HG03039 (cell line): ENCODE measurements at regions not wholly inside any gene's neighbourhood (a gene's known extent, or its start where the extent isn't known, plus 50 kb on each side); places are given as distances from the start of the nearest gene placed in this dataset.
"Not testable (repeated sequence)": the region's sequence is repeated elsewhere in the genome, so short reads cannot be mapped to it uniquely, and the experiment has no call there.

ENCODE experiments used
- ATAC-seq: cut with Tn5 transposase; IDR thresholded peaks from one replicate; pipeline ENCODE4 v1.9.1; 2021; ENCODE audit warnings: mild to moderate bottlenecking, moderate library complexity; ENCODE audit not compliant: unreplicated experiment

DNA sequence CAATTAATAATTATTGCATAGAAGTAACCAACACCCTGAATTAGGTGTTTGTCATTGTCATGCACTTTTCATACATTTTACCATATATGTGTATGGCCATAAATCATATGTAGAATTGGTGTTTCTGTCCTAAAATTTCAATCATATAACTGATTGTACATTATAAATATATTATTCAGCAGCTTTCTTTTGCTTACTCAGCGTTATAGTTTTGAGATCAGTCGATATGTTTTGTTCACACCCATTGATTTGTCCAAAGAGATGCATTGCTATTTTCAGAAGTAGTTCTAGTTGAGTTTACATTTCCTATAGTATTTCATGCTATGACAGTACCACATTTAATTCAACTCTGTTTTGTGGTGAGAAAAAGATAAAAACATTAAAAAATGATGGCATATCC, 50.5 kb upstream of the PARP4 start:
- no peak for ATAC-seq

DNA sequence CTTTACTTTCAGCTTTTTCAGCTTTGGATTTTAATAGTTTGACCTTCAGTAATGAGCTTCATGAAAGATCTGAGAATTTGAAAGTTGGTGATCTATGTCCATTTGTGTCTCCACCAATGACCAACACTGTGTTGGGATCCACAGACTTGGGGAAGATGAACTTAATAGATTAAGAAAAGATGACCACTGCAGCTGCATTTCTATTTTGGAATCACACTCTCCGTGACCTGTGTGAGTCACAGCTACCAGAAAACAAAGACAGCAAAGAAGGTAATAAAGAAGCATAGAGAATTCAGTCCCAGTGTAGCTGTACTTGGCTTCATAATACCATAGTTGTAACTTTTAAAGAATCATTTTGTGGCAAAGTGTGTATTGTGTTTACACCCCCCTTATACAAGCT, 51.4 kb upstream of the PARP4 start:
- ATAC-seq, result not testable (repeated sequence)

DNA sequence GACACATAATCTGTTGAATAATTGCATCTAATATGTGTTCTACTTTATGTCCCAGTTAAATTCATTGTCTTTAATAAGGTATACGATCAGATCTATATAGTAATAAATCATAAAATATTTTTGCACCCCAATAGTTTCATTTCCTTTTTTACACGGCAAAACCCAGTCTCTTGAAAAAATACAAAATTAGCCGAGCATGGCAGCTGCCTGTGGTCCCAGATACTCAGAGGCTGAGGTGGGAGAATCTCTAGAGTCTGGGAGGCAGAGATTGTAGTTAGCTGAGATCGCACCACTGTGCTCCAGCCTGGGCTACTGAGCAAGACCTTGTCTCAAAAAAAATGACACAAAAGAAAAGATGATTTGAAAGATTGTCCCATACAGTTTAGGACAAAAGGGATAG, 52.3 kb upstream of the PARP4 start:
- ATAC-seq, result no peak

DNA sequence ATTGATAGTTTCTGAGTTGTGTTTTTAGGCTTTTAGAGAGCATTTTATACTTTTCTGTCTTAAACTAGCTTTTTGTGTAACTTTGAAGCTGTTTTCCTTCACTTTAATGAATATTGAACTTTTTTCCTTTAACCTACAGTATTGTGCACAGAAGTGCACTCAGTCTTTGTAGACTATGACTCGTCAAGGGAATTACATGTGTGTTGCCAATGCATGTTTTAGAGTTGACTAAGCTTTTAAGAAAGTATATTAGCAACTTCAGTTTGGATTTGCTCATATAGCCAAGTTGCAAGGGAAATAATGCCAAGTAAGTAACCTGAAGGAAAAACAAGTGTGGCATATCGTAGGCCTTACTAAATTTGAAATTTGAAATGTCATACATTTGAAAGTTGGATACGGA, 55.0 kb upstream of the PARP4 start:
- ATAC-seq, result not testable (repeated sequence)

DNA sequence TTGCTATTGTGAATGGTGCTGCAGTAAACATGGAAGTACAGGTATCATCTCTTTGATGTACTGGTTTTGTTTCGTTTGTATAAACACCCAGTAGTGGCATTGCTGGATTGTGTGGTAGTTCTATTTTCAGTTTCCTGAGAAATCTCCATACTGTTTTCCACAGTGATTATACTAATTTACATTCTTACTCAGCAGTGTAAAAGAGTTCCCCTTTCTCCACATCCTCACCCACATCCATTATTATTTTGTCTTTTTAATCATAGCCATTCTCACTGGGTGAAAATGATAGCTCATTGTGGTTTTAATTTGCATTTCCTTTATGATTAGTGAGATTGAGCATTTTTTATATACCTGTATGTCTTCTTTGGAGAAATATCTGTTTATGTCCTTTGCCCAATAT, 62.3 kb upstream of the PARP4 start:
- no peak for ATAC-seq

DNA sequence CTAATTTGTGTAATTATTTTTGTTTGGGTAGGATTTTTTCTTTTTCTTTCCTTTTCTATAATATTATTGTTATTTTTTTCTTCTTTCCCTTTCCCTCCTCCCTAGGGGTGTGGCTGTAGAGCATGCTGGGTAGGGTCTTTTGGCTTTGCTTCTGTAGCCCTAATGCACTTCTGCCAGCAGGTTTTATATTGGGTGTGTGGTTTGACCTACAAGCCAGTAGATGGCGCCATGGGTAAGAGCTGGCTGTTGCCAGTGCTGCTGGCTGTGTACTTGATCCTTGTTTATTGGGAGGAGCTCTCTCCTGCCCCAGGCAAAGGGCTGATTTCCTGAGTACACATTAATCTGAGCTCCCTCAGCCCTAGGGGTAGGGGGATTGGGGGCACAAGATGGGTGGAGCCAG, 67.7 kb upstream of the PARP4 start:
- not testable (repeated sequence) for ATAC-seq

DNA sequence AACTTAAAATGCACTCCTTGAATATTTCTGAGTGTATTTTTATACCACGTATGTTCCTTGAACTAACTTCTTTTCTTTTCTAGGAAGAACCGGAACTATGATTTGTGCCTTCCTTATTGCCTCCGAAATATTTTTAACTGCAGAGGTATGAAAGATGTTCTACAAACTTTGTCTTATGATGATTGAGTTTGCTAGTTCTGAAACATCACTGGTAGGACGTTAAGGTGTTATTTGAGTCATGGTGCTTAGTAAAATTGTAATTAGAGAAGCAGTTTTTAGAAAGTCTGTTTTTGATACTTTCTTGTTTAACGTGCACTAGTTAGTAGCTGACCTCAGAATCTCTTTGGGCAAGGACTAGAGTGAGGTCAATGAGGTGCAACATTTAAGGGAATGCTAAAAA, 69.0 kb upstream of the PARP4 start:
- not testable (repeated sequence) for ATAC-seq

DNA sequence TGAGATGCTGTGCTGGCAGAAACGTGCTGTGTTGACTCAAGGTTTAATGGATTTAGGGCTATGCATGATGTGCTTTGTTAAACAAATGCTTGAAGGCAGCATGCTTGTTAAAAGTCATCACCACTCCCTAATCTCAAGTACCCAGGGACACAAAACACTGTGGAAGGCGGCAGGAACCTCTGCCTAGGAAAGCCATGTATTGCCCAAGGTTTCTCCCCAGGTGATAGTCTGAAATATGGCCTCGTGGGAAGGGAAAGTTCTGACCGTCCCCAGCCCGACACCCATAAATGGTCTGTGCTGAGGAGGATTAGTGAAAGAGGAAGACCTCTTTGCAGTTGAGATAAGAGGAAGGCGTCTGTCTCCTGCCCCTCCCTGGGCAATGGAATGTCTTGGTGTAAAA, 79.1 kb upstream of the PARP4 start:
- not testable (repeated sequence) for ATAC-seq

DNA sequence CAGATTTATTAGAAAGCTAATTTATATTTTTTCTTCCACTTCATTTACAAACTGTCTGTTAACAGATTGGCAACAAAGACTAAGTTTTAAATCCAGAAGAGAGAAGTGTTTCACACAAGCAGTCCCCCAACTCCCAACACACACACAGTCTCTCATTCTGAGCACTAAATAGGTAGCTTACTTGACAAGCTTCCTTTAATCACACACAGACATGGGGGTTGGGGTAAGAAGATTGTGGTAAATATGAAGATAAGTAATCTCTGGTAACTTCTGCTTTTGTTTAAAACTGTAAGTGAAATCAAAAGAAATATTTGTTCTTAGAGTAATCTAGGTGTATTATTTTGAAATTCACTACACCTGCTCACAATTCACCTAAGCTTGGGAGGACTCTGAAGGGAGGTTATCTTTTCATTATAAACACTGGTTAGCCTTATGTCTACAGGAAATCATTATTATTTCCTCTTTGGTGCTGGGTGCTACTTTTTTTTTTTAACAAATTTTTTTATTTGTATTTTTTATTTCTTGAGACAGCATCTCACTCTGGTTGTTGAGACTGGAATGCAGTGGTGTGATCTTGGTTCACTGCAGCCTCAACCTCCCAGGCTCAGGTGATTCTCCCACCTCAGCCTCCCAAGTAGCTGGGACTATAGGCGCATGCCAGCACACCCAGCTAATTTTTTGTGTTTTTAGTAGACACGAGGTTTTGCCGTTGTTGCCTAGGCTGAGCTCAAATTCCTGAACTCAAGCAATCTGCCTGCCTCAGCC, 82.1 kb upstream of the ATP12A start:
- not testable (repeated sequence) for ATAC-seq

DNA sequence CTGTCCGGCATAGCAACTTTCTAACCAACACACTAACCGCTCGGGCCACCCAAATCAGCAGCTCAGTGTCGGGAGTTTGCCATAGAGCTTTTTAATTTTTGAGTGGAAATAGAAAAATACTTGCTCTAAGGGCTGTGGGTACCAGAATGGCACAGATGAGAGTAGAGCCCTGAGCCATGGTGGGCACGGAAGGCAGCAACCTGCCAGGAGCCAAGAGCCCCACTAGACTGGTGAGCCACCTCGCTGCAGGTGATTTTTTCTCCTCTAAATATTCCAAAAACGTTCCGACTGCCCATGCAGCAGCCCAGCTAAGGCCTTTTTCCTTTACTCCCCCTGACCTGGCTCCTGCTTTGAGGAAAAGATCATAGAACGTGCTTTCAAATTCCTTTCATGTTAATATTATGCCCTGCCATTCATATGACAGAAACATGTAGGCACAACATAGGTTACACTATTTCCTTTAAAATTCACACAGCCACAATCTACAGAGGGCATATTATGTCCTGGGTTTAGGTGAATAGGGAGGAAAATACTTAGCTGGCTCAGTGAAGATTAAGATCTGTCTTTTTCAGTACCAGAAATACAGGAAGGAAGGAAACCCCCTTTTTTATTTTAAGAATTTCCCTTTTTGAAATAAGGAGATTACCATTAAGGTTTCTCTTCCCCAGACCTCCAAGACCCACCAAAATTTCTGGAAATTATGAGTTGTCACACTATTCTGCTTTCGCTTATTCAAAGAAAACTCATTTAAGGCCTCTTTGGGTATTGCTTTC, 81.0 kb upstream of the ATP12A start:
- ATAC-seq, result not testable (repeated sequence)

DNA sequence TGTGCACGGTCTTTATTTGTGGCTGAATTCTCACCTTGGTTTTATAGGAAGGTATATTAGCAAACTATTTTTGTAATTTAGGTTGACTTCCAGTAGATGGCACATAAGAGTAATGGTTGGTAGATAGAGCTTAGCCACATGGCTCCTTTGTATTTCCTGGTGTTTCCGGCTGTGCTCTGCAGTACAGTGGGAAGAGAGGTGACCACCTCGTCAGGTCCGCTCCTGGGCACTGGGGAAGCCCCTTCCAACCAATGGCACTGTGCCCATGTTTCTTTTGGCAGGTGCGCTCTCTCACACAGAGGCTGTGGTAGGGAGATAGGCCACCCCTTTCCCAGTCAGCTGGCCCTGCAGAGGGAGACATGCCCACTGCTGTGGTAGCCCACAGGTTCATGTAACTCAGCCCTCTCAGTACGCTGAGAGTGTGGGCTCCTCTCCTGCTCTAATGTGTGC, 74.3 kb upstream of the ATP12A start:
- no peak for ATAC-seq

DNA sequence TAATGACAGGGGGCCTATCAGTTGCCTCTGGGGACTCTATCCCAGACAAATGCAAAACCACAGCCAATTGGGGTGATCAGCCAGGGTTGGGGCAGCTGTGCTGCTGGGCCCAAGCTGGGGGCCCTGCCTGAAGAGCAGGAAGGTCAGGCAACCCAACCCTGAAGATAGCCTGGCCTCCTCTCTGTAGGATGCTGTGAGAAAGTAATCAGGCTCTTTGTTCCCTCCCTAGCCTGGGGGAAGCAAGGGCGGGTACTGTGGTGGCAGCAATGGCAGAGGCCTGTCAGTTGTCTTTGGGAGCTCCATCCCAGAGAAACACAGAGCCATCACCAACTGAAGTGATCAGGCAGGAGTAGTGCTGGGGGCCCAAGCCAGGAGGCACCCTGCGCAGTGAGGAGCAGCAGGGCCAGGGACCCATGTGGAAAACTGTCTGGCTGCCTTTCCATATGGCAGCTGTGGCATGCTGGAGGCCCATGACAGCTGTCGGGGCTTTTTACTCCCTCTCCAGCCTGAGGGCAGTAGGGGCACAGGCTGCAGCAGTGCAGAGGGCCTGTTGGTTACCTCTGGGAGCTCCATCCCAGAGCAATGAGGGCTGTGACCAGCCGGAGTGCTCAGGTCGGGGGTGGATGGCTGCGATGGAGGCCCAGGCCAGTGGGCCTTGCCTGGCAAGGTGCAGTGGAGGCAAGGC, 73.6 kb upstream of the ATP12A start:
- ATAC-seq, result no peak

DNA sequence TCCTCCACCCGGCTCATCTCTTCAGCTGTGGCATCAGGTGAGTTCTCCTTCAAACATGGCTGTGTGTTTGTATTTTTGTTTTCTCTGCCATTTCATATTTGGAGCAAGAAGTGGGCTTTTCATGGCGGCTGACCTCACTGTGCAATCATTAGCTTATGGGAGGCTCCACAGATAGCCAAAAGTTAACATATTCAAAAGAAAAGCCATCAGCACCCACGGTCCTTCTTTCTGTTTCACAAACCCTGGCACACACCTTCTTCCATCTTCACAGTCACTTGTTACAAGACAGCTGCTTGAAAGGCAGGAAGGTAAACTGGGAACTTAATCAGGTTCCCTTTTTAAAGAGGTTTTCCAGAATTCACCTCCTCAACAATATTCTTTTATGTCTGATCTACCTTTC, 69.3 kb upstream of the ATP12A start:
- no peak for ATAC-seq

DNA sequence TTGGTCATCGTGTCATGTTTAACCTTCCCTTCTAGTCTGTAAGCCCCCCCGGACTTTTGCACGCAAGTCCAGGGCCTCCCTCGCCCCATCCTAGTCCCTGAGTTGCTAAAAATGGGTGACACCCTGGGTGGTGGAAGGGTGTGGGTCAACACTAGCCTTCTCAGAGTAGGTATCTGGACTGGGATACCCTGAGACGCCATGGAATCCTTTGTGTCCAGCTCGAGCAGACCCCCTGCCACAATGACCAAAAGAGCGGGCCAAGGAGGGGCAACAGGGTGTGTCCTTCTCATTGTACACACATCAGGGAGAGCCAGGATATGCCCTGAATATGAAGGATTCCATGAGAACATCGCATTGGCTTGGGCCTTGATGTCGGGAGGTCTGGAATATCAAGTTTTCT, 67.5 kb upstream of the ATP12A start:
- ATAC-seq, result no peak

DNA sequence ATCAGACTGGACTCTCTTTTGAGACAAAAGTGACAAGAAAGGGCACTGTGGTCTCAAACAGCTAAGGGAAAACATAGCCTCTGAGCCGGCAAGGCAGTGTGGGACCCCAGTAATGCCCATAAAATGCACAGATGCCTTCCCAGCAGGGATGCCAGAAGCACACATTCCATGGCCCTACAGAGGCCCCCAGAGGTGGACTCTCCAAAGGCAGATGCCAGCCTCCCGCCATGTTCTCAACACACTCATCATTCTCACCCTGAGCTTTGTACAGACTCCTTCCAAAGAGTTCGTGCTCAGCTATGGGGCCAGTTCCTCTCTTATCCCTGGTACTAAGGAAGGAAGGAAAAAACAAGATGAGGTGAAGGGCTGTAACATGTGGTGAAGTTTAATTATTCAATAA, 67.1 kb upstream of the ATP12A start:
- no peak for ATAC-seq

DNA sequence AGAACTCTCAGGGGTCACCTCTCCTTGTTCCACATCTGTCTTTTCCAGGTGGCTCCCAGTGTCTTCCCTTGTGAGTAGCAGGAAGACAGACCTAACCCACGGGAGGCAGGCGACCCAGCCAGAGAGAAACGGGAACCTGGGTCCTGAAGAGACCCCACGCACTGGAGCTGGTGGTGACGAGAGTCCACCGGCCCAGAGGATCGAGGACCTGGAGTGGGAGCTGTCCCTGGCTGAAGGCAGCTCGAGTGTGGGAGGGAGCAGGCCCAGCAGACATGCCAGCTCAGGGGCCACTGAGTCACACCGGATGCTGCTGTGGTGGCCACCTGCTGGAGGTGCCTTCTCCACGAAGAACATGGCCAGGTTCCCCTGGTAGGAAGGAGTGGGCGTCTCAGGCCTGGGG, 66.5 kb upstream of the ATP12A start:
- no peak for ATAC-seq

DNA sequence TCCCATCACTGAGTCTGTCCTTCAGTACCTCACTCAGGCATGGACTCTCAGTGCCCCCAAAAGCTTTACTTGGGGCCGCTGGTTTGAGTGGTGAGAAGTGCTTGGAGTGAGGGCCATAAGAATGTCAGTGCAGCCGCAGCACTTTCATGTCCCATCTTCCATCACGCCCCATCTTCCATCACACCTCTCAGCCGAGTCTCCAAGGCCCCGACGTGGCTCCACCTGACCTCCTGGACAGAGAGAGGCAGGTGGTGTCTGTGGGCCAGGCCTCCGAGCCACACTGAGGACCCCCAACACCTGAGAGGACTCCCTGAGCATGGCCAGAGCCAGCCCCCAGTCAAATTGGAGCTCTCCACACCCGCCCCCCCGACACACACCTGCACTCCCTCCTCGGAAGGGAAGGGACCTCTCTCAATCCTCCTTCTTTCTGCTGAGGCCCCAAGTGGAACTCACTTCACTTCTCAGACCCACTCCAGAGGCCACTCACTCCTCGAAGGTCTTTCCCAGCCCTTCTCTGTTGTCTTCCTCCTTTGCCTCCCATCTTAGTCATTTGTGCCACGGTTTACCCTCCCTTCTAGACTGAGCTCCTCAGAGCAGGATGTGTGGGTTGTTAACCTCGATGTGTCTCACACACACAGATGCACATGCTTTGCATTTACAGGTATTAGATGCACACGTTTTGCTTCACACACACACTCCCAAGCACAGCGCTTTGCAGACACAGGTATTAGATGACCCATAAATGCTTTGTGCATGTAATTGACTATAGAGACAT, 65.7 kb upstream of the ATP12A start:
- no peak for ATAC-seq

DNA sequence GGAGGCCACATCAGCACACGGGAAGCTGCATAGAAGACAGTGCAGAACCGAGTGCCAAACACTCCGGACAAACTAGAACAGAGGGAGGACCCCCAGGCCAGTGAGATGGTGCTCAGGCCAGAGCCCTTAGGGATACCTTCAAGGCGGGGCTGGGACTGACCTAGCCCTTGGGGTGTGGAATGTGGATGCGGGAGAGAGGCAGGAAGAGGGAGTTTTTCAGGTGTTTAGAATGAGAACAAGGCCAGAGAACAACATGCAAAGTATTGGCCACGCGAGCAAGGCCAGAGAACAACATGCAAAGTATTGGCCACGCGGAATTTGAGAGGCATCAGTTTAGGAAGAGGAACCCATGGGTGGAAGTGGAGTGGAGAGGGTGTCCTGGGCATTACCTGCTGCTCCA, 65.1 kb upstream of the ATP12A start:
- no peak for ATAC-seq

DNA sequence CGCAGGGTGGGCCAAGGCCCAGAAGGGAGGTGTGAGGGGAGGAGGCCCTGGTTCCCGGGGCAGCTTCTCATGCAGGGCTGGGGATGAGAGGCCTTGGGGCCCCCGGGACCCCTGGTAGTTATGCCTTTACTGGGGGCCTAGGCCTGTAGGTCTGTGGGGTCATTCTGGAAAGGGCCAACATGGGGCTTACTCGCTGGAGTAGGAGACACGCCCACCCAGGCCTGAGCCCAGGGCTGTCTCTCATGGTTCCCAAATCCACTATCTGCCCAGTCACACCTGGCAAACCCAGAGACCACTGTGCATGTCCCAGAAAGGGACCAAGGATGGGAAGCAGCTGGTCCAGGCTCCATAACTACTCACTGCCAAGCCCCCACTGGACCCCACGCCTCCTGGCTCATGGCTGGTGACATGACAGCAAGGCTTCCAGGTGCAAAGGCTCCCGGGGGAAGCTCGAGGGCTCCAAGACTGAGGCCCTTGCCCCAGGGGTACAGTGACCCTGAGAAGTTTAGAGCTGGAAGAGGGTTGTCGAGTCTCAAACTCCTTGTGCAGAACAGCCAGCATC, 64.2 kb upstream of the ATP12A start:
- ATAC-seq, result no peak

DNA sequence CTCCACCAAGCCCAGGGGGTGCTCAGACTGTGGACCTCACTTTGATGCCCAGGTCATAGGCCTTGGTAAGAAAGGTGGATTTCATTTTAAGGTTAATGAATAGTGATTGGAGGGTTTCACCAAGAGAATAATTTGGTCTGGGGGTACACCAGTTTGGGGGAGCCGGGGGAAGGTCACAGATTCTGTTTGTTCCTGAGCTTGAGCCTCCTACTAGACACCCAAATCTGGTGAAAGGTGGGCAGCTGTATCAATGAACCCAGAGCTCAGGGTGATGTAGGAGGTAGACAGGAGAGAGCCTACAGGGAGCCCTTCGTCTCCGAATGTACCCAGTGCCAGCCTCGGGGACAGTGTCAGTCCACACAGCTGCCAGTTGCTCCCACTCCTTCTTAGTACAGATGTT, 63.7 kb upstream of the ATP12A start:
- no peak for ATAC-seq
